ENCODE measurements at regions not wholly inside any gene's neighbourhood (a gene's known extent, or its start where the extent isn't known, plus 50 kb on each side); places are given as distances from the start of the nearest gene placed in this dataset.

GRCh38 chr11:43579171-43579918 is 101.2 kb upstream of the HSD17B12 start:
- no peak for TF ChIP-seq EZH2 (IDR thresholded peaks at IDR 0.05; ENCODE audit: borderline replicate concordance, insufficient read depth, low read length, poor library complexity, severe bottlenecking)
- TF ChIP-seq POLR2AphosphoS5 (IDR thresholded peaks at IDR 0.05) = peak; percentile 29
- TF ChIP-seq TAF1 (IDR thresholded peaks at IDR 0.05; ENCODE audit: low read depth) = no peak
- TF ChIP-seq CTCF (IDR thresholded peaks at IDR 0.05; ENCODE audit: poor library complexity, severe bottlenecking) = no peak
